SK-N-SH (cell line): ENCODE measurements at regions not wholly inside any gene's neighbourhood (a gene's known extent, or its start where the extent isn't known, plus 50 kb on each side); places are given as distances from the start of the nearest gene placed in this dataset.

ENCODE experiments used
- CTCF ChIA-PET: fragments of 300-600, 350-600 bp; formaldehyde crosslinking; extraction: SDS; loops from one replicate; lab custom pipeline; 2021; lab: Yijun Ruan, JAX
- POLR2A ChIA-PET: fragments of 350-600 bp; sonication (Branson Sonifier 250); formaldehyde crosslinking; extraction: SDS; loops from one replicate; lab custom pipeline; 2020; ENCODE audit warnings: antibody characterized with exemption, inconsistent platforms; lab: Yijun Ruan, JAX
- DNase-seq: peaks from one replicate; pipeline ENCODE4 v3.0.0; 2012
- H2AFZ ChIP-seq: fragments of 200-600 bp; sonication (generic); 2 replicates; pipeline ENCODE4 v1.8.1; 2016; ENCODE audit warnings: antibody characterized with exemption, mild to moderate bottlenecking, low read depth
- H3F3A ChIP-seq: fragments of 200-600 bp; sonication (generic); replicated peaks from 2 replicates; pipeline ENCODE3; 2016; ENCODE audit warnings: antibody characterized with exemption, mild to moderate bottlenecking; ENCODE audit not compliant: insufficient read depth
- H3K27ac ChIP-seq, 2 experiments: fragments of 200-500 bp in 1 of 2; fragments of 200-600 bp in 1 of 2; sonication (Bioruptor generic) in 1 of 2; sonication (generic), shearing (Covaris generic) in 1 of 2; 2 replicates each; pipeline versions ENCODE4 v1.5.1 to v1.6.1; 2014 to 2016; ENCODE audit warnings: low read depth in 2 of 2, inconsistent platforms in 1 of 2, low read length in 1 of 2, mild to moderate bottlenecking in 1 of 2, mixed read lengths in 1 of 2
- H3K27me3 ChIP-seq: fragments of 200-600 bp; sonication (generic), shearing (Covaris generic); 2 replicates; pipeline ENCODE4 v1.6.1; 2016; ENCODE audit warnings: mixed run types; ENCODE audit not compliant: insufficient read depth
- H3K36me3 ChIP-seq, 2 experiments: fragments of 200-500 bp in 1 of 2; fragments of 200-600 bp in 1 of 2; sonication (Bioruptor generic) in 1 of 2; sonication (generic) in 1 of 2; replicated peaks in 1 of 2; 2 replicates each; pipeline versions ENCODE3 to v1.5.1; 2014 to 2016; ENCODE audit warnings: low read length in 1 of 2, mild to moderate bottlenecking in 1 of 2; ENCODE audit not compliant: insufficient read depth in 2 of 2, control insufficient read depth in 1 of 2
- H3K4me1 ChIP-seq, 2 experiments: fragments of 200-500 bp in 1 of 2; fragments of 200-600 bp in 1 of 2; sonication (Bioruptor generic) in 1 of 2; sonication (generic), shearing (Covaris generic) in 1 of 2; 2 replicates each; pipeline versions ENCODE4 v1.5.1 to v1.6.1; 2014 to 2016; ENCODE audit warnings: low read depth in 1 of 2, low read length in 1 of 2, mixed run types in 1 of 2; ENCODE audit not compliant: insufficient read depth in 2 of 2, control insufficient read depth in 1 of 2
- H3K4me2 ChIP-seq: fragments of 200-600 bp; sonication (generic), shearing (Covaris generic); 2 replicates; pipeline ENCODE4 v1.6.1; 2017; ENCODE audit warnings: mixed run types
- H3K4me3 ChIP-seq, 2 experiments: fragments of 200-500 bp in 1 of 2; fragments of 200-600 bp in 1 of 2; sonication (Bioruptor generic) in 1 of 2; sonication (generic), shearing (Covaris generic) in 1 of 2; 2 replicates each; pipeline versions ENCODE4 v1.5.1 to v1.8.1; 2014 to 2016; ENCODE audit warnings: low read depth in 2 of 2, inconsistent platforms in 1 of 2, low read length in 1 of 2, mild to moderate bottlenecking in 1 of 2, mixed read lengths in 1 of 2, moderate library complexity in 1 of 2
- H3K79me2 ChIP-seq: fragments of 200-600 bp; sonication (generic); 2 replicates; pipeline ENCODE4 v1.8.1; 2017; ENCODE audit warnings: mild to moderate bottlenecking; ENCODE audit not compliant: insufficient read depth
- H3K9ac ChIP-seq: fragments of 200-600 bp; sonication (generic); 2 replicates; pipeline ENCODE4 v1.6.1; 2017; ENCODE audit warnings: mixed run types
- H3K9me2 ChIP-seq: fragments of 200-600 bp; sonication (generic); 2 replicates; pipeline ENCODE4 v1.6.1; 2017; ENCODE audit warnings: mixed run types
- H3K9me3 ChIP-seq: fragments of 200-600 bp; sonication (generic); 2 replicates; pipeline ENCODE4 v1.6.1; 2017; ENCODE audit warnings: mixed run types, mild to moderate bottlenecking, moderate library complexity
- H4K20me1 ChIP-seq: fragments of 200-600 bp; sonication (generic); 2 replicates; pipeline ENCODE4 v1.6.1; 2017; ENCODE audit warnings: mild to moderate bottlenecking, mixed run types; ENCODE audit not compliant: insufficient read depth
- EP300 ChIP-seq, 2 experiments: IDR thresholded peaks; 2 replicates each; pipeline versions ENCODE4 v1.4.0 to v1.6.1; 2012; ENCODE audit warnings: borderline replicate concordance in 1 of 2, low read depth in 1 of 2, low read length in 1 of 2
- EZH2phosphoT487 ChIP-seq: fragments of 200-600 bp; sonication (generic); IDR thresholded peaks from 2 replicates; pipeline ENCODE4 v1.6.1; 2017; ENCODE audit warnings: low read depth, mixed run types, mild to moderate bottlenecking, antibody characterized with exemption, moderate library complexity, borderline replicate concordance
- MEF2A ChIP-seq: IDR thresholded peaks from 2 replicates; pipeline ENCODE4 v1.4.0; 2012; ENCODE audit warnings: low read depth, borderline replicate concordance
- NFIC ChIP-seq: IDR thresholded peaks from 2 replicates; pipeline ENCODE4 v1.4.0; 2012; ENCODE audit warnings: borderline replicate concordance
- POLR2AphosphoS5 ChIP-seq: IDR thresholded peaks from 2 replicates; pipeline ENCODE4 v1.6.1; 2012; ENCODE audit warnings: low read depth, low read length
- REST ChIP-seq: IDR thresholded peaks from 2 replicates; pipeline ENCODE4 v1.6.1; 2012; ENCODE audit warnings: mild to moderate bottlenecking, low read depth, low read length, moderate library complexity
- RXRA ChIP-seq: IDR thresholded peaks from 2 replicates; pipeline ENCODE4 v1.4.0; 2012; ENCODE audit warnings: low read depth, mild to moderate bottlenecking, borderline replicate concordance
- TCF12 ChIP-seq: IDR thresholded peaks from 2 replicates; pipeline ENCODE4 v1.4.0; 2012
- YY1 ChIP-seq: IDR thresholded peaks from 2 replicates; pipeline ENCODE4 v1.4.0; 2012; ENCODE audit warnings: low read depth, mild to moderate bottlenecking
- WGBS: methylation state at CpG from one replicate; pipeline ENCODE4 v1.1.6; 2017; ENCODE audit warnings: low lambda C conversion rate; 5-methylcytosine and 5-hydroxymethylcytosine counted together

DNA sequence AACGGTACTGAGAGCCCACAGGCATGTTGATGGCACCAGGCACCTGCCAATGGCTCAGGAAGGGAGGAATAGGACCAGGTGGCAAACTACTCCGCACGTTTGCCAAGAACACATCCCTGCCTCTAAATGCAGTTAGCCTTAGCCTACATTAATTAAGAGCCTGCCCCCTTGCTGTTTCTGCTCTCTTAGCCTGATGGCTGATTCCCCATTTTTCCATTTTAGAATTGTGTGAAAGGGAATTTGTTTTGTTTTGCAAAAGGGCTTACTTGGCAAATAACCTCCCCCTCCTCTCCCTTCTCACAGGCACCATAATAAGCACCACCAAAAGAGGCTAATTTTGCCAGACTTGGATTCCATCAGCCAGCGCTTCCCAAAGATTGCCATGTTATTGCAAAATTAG lies 1203.2 kb downstream of the SORCS3 start:
- 40% methylated on average over 4 of the region's 4 CpGs for WGBS
- Histone ChIP-seq H3K27me3 (no peaks in the 10 kb centered on the region), H2AFZ (no peak overlapping the region), H3K9me2 (no peaks in the 10 kb centered on the region), H3K4me1 (no peaks in the 10 kb centered on the region; a peak in 1 of 4 replicates), H3K9ac (no peak overlapping the region), H3K36me3 (no peaks in the 10 kb centered on the region), H3K9me3 (0 out of 2 replicates have a peak, but pooled peaks cover 3% of the 10 kb centered on the region), H3K79me2 (no peaks in the 10 kb centered on the region), H3K4me2 (no peak overlapping the region), H3F3A (no peaks in the 10 kb centered on the region), H3K27ac (no peak overlapping the region), H3K4me3 (no peak overlapping the region), H4K20me1 (no peaks in the 10 kb centered on the region)
- no peak for DNase-seq
- ChIA-PET POLR2A (no interaction called here), CTCF (interaction anchor here (0.9 kb wide), 1 partner anchor 47 kb away, joined by 3 read pairs; no protein-coding TSS in a partner anchor)
- TF ChIP-seq TCF12 (no peak), POLR2AphosphoS5 (no peak), EP300 (IDR thresholded peaks at IDR 0.05; ENCODE audit: borderline replicate concordance in 1 of 2, low read depth in 1 of 2, low read length in 1 of 2) (no peak), EZH2phosphoT487 (no peak), YY1 (no peak)

- Histone ChIP-seq H3K79me2 (no peaks in the 10 kb centered on the region), H3K4me1 (no peaks in the 10 kb centered on the region; a peak in 1 of 4 replicates), H3K9me2 (no peaks in the 10 kb centered on the region), H3K4me3 (no peak overlapping the region), H3K27me3 (no peaks in the 10 kb centered on the region), H3K9ac (no peak overlapping the region), H3F3A (no peaks in the 10 kb centered on the region), H3K27ac (no peak overlapping the region), H3K36me3 (no peaks in the 10 kb centered on the region), H2AFZ (no peak overlapping the region), H3K4me2 (no peak overlapping the region), H3K9me3 (0 out of 2 replicates have a peak, but pooled peaks cover 3% of the 10 kb centered on the region), H4K20me1 (no peaks in the 10 kb centered on the region)
- WGBS: 9% methylated on average over 3 of the region's 3 CpGs
- CTCF ChIA-PET: interaction anchor here (0.9 to 1.2 kb wide), 2 partner anchors 17 to 47 kb away, joined by 3 read pairs; no protein-coding TSS in a partner anchor
- POLR2A ChIA-PET: no interaction called here
- TF ChIP-seq RXRA (no peak), REST (no peak), NFIC (no peak), MEF2A (no peak), EZH2phosphoT487 (no peak)
- DNase-seq: no peak
Observed at GRCh38 chr10:105843786-105844185, 1202.7 kb downstream of the SORCS3 start.
